ENCODE measurements at regions not wholly inside any gene's neighbourhood (a gene's known extent, or its start where the extent isn't known, plus 50 kb on each side); places are given as distances from the start of the nearest gene placed in this dataset.
"Not testable (repeated sequence)": the region's sequence is repeated elsewhere in the genome, so short reads cannot be mapped to it uniquely, and the experiment has no call there.

GRCh38 chr10:46749470-46749869 is 161.8 kb upstream of the PTPN20 start:
- DNase-seq: peak; percentile 46 to 58

- DNase-seq: not testable (repeated sequence)
Observed at GRCh38 chr10:46753763-46754162, 157.5 kb upstream of the PTPN20 start.

- DNase-seq: not testable (repeated sequence)
Observed at GRCh38 chr10:46761471-46761870, 149.8 kb upstream of the PTPN20 start.

- DNase-seq: not testable (repeated sequence)
Observed at GRCh38 chr10:46768515-46769291, 142.5 kb upstream of the PTPN20 start.

GRCh38 chr10:46773178-46773896 is 137.9 kb upstream of the PTPN20 start:
- DNase-seq: not testable (repeated sequence)

- DNase-seq: peak in 1 of 2 donors; percentile 2
Observed at GRCh38 chr10:46773897-46774236, 137.4 kb upstream of the PTPN20 start.

- not testable (repeated sequence) for DNase-seq
Observed at GRCh38 chr10:46774366-46774765, 136.9 kb upstream of the PTPN20 start.

GRCh38 chr10:46774945-46775667 is 136.1 kb upstream of the PTPN20 start:
- DNase-seq: not testable (repeated sequence)

GRCh38 chr10:46775668-46776059 is 135.6 kb upstream of the PTPN20 start:
- not testable (repeated sequence) for DNase-seq

- not testable (repeated sequence) for DNase-seq
Observed at GRCh38 chr10:46779571-46779970, 131.7 kb upstream of the PTPN20 start.

GRCh38 chr10:46780164-46780563 is 131.1 kb upstream of the PTPN20 start:
- not testable (repeated sequence) for DNase-seq

GRCh38 chr10:46781001-46781400 is 130.2 kb upstream of the PTPN20 start:
- DNase-seq: not testable (repeated sequence)

- DNase-seq: not testable (repeated sequence)
Observed at GRCh38 chr10:46782001-46782874, 129.0 kb upstream of the PTPN20 start.

- DNase-seq: not testable (repeated sequence)
Observed at GRCh38 chr10:46784665-46785064, 126.6 kb upstream of the PTPN20 start.

- DNase-seq: not testable (repeated sequence)
Observed at GRCh38 chr10:46786125-46786517, 125.1 kb upstream of the PTPN20 start.

GRCh38 chr10:46786518-46787320 is 124.5 kb upstream of the PTPN20 start:
- peak; percentile 29 to 50 for DNase-seq

- DNase-seq: peak; percentile 12 to 70
Observed at GRCh38 chr10:46787321-46787615, 124.0 kb upstream of the PTPN20 start.

- not testable (repeated sequence) for DNase-seq
Observed at GRCh38 chr10:46792657-46793357, 118.4 kb upstream of the PTPN20 start.

- peak; percentile 31 to 40 for DNase-seq
Observed at GRCh38 chr10:46796351-46796750, 114.9 kb upstream of the PTPN20 start.

- DNase-seq: not testable (repeated sequence)
Observed at GRCh38 chr10:46802010-46802409, 109.2 kb upstream of the PTPN20 start.

- DNase-seq: not testable (repeated sequence)
Observed at GRCh38 chr10:46803082-46803481, 108.1 kb upstream of the PTPN20 start.
